Keratinocyte (primary cell): ENCODE measurements at regions not wholly inside any gene's neighbourhood (a gene's known extent, or its start where the extent isn't known, plus 50 kb on each side); places are given as distances from the start of the nearest gene placed in this dataset.
"Not testable (repeated sequence)": the region's sequence is repeated elsewhere in the genome, so short reads cannot be mapped to it uniquely, and the experiment has no call there.

Experiments
- DNase-seq: peaks from one replicate; pipeline ENCODE4 v3.0.0-alpha.2; 2011; ENCODE audit warnings: low read depth, missing footprints, low spot score
- FAIRE-seq: peaks from 2 replicates; lab custom pipeline; 2011; peaks lifted over from hg19 to GRCh38; lab: Jason Lieb, UNC
- H2AFZ ChIP-seq: 2 replicates; pipeline ENCODE4 v1.6.0; 2012; ENCODE audit warnings: low read length, control low read depth, inconsistent platforms; ENCODE audit not compliant: control insufficient read depth
- H3K27ac ChIP-seq: 2 replicates; pipeline ENCODE4 v1.5.1; 2011; ENCODE audit warnings: low read length; ENCODE audit not compliant: control insufficient read depth, insufficient read depth
- H3K27me3 ChIP-seq: 3 replicates; pipeline ENCODE4 v1.6.0; 2011; ENCODE audit warnings: low read length; ENCODE audit not compliant: control insufficient read depth, insufficient read depth; ENCODE audit errors: extremely low read depth
- H3K36me3 ChIP-seq, 2 experiments: 2 replicates in 1 of 2; 3 replicates in 1 of 2; pipeline ENCODE4 v1.5.1; 2011; ENCODE audit warnings: low read length in 2 of 2, mild to moderate bottlenecking in 1 of 2; ENCODE audit not compliant: control insufficient read depth in 2 of 2, insufficient read depth in 2 of 2; ENCODE audit errors: extremely low read depth in 1 of 2
- H3K4me1 ChIP-seq: 3 replicates; pipeline ENCODE4 v1.5.1; 2011; ENCODE audit warnings: low read length; ENCODE audit not compliant: control insufficient read depth, insufficient read depth; ENCODE audit errors: extremely low read depth
- H3K4me2 ChIP-seq: 3 replicates; pipeline ENCODE4 v1.6.0; 2011; ENCODE audit warnings: low read depth, low read length; ENCODE audit not compliant: control insufficient read depth, insufficient read depth; ENCODE audit errors: extremely low read depth
- H3K4me3 ChIP-seq, 3 experiments: fragments of 200-600 bp in 1 of 3; sonication (generic) in 1 of 3; 2 replicates in 2 of 3; 3 replicates in 1 of 3; pipeline ENCODE4 v1.5.1; 2011 to 2016; ENCODE audit warnings: low read length in 3 of 3, mild to moderate bottlenecking in 3 of 3, control low read depth in 2 of 3, inconsistent platforms in 1 of 3, low read depth in 1 of 3, mixed read lengths in 1 of 3, mixed run types in 1 of 3, moderate library complexity in 1 of 3; ENCODE audit not compliant: control insufficient read depth in 2 of 3, insufficient read depth in 2 of 3; ENCODE audit errors: extremely low read depth in 1 of 3
- H3K79me2 ChIP-seq: 2 replicates; pipeline ENCODE4 v1.6.0; 2012; ENCODE audit warnings: low read length; ENCODE audit not compliant: control insufficient read depth, insufficient read depth
- H3K9ac ChIP-seq: 3 replicates; pipeline ENCODE4 v1.6.0; 2011; ENCODE audit warnings: low read length; ENCODE audit not compliant: control insufficient read depth, insufficient read depth; ENCODE audit errors: extremely low read depth
- H3K9me1 ChIP-seq: 3 replicates; pipeline ENCODE4 v1.6.0; 2011; ENCODE audit warnings: low read length; ENCODE audit not compliant: control insufficient read depth, insufficient read depth; ENCODE audit errors: extremely low read depth
- H3K9me3 ChIP-seq: 2 replicates; pipeline ENCODE4 v1.5.1; 2012; ENCODE audit warnings: low read depth, low read length; ENCODE audit not compliant: control insufficient read depth
- H4K20me1 ChIP-seq: 3 replicates; pipeline ENCODE4 v1.6.0; 2011; ENCODE audit warnings: low read length; ENCODE audit not compliant: control insufficient read depth, insufficient read depth; ENCODE audit errors: extremely low read depth
- CTCF ChIP-seq, 3 experiments: IDR thresholded peaks in 1 of 3; conservative IDR thresholded peaks in 1 of 3; optimal IDR thresholded peaks in 1 of 3; 2 replicates in 2 of 3; 3 replicates in 1 of 3; pipeline versions ENCODE3 to v1.5.1; 2011; ENCODE audit warnings: low read length in 3 of 3, mild to moderate bottlenecking in 3 of 3, moderate library complexity in 2 of 3, control low read depth in 1 of 3, inconsistent platforms in 1 of 3; ENCODE audit not compliant: insufficient read depth in 2 of 3; ENCODE audit errors: extremely low read depth in 1 of 3
- EZH2 ChIP-seq: IDR thresholded peaks from one replicate; pipeline ENCODE4 v1.6.1; 2012; ENCODE audit warnings: inconsistent platforms, mild to moderate bottlenecking, low read length, moderate library complexity
- dilution Hi-C: fragments of 300-500 bp; cut with MboI; formaldehyde crosslinking; loops from one replicate; pipeline ENCODE4 v1.7.0; 2020; ENCODE audit warnings: low sequenced_read_pairs; ENCODE audit not compliant: extremely low pct_ligation_motif_present

DNA sequence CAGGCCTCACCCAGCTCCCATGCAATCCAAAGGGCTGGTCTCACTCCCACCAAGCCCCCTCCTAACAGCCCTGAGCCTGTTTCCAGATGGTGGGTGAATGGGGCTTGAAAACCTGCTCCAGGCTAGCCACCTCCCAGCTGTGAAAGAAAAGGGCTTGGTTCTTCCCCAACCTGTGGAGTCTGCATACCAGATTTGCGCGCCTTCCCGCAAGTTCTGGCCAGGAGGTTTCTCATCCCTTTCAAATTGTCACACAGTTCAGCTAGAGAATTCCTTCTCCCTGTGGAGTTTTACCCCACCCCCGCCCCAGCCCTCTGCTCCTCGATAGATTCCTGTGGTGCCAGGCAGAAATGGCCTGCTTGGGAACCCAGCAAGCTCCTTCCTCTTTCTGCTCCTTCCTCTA lies 734.6 kb upstream of the FAT3 start:
- H2AFZ ChIP-seq = no peak overlapping the region
- H3K36me3 ChIP-seq = no peaks in the 10 kb centered on the region
- no peak overlapping the region for H3K9ac ChIP-seq
- H3K79me2 ChIP-seq = no peaks in the 10 kb centered on the region
- dilution Hi-C loops = no loop called here
- H3K9me1 ChIP-seq = no peaks in the 10 kb centered on the region
- FAIRE-seq (no peak), DNase-seq (no peak)
- TF ChIP-seq CTCF (optimal IDR thresholded peaks at IDR 0.05 in 1 of 3, IDR thresholded peaks at IDR 0.05 in 1 of 3, conservative IDR thresholded peaks at IDR 0.05 in 1 of 3; ENCODE audit: extremely low read depth in 1 of 3, insufficient read depth in 2 of 3, low read length in 3 of 3) (no peak), EZH2 (no peak)
- no peaks in the 10 kb centered on the region for H4K20me1 ChIP-seq
- no peak overlapping the region for H3K4me2 ChIP-seq
- H3K9me3 ChIP-seq = no peaks in the 10 kb centered on the region
- no peak overlapping the region for H3K4me3 ChIP-seq
- H3K27me3 ChIP-seq = no peaks in the 10 kb centered on the region
- H3K27ac ChIP-seq = no peak overlapping the region
- no peaks in the 10 kb centered on the region for H3K4me1 ChIP-seq

DNA sequence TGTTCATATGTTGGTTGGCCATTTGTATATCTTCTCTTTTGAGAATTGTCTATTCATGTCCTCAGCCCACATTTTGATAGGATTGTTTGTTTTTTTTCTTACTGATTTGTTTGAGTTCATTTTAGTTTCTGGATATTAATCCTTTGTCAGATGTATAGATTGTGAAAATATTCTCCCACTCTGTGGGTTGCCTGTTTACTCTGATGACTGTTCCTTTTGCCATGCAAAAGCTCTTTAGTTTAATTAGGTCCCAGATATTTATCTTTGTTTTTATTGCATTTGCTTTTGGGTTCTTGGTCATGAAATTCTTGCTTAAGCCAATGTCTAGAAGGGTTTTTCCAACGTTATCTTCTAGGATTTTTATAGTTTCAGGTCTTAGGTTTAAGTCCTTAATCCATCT lies 740.7 kb upstream of the FAT3 start:
- H3K4me2 ChIP-seq, dilution Hi-C loops, H3K9me3 ChIP-seq, FAIRE-seq, H2AFZ ChIP-seq, DNase-seq, H3K79me2 ChIP-seq, H3K4me3 ChIP-seq, H3K27me3 ChIP-seq, H3K9ac ChIP-seq, H3K4me1 ChIP-seq, H4K20me1 ChIP-seq, H3K27ac ChIP-seq, H3K36me3 ChIP-seq, H3K9me1 ChIP-seq: not testable (repeated sequence)

DNA sequence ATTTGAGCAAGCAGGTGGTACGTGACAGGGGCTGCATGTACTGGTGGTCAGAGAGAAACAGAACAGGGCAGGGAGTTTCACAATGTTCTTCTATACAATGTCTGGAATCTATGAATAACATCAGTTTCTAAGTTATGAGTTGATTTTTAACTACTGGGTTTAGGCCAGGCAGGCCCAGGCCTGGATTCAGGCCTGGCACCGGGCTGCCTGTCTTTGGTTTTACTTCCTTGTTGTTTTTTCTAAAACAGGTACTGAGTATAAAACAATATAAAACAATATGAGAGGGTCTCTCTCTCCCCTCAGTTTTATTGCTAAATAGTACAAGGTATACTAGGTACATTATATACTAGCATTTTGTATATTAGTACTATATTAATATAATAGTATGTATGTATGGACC lies 742.7 kb upstream of the FAT3 start:
- H3K27me3 ChIP-seq, H3K4me2 ChIP-seq, DNase-seq, FAIRE-seq, H3K27ac ChIP-seq, H4K20me1 ChIP-seq, H2AFZ ChIP-seq, H3K9ac ChIP-seq, H3K36me3 ChIP-seq, H3K4me3 ChIP-seq, H3K9me3 ChIP-seq, dilution Hi-C loops, H3K79me2 ChIP-seq, H3K9me1 ChIP-seq, H3K4me1 ChIP-seq: not testable (repeated sequence)
